Stomach (tissue), 4 donors: ENCODE measurements at regions not wholly inside any gene's neighbourhood (a gene's known extent, or its start where the extent isn't known, plus 50 kb on each side); places are given as distances from the start of the nearest gene placed in this dataset.

ENCODE experiments used
- CTCF ChIP-seq, 7 experiments: fragments of 450-650 bp in 4 of 7; fragments of 200-600 bp in 3 of 7; sonication (generic) in 3 of 7; IDR thresholded peaks; one replicate each; pipeline ENCODE4 v1.5.1; 2016 to 2019; ENCODE audit warnings: antibody characterized with exemption in 7 of 7, control low read depth in 2 of 7, mild to moderate bottlenecking in 1 of 7
- POLR2A ChIP-seq, 4 donors: fragments of 450-650 bp; IDR thresholded peaks; one replicate each; pipeline ENCODE4 v1.6.1; 2016; ENCODE audit warnings: antibody characterized with exemption in 4 of 4, control low read depth in 2 of 4, mild to moderate bottlenecking in 1 of 4, moderate library complexity in 1 of 4

- TF ChIP-seq POLR2A (IDR thresholded peaks at IDR 0.05) (no peak), CTCF (IDR thresholded peaks at IDR 0.05) (no peak)
Measured at GRCh38 chr11:116397602-116398084, 375.1 kb downstream of the BUD13 start.
